ENCODE measurements at regions not wholly inside any gene's neighbourhood (a gene's known extent, or its start where the extent isn't known, plus 50 kb on each side); places are given as distances from the start of the nearest gene placed in this dataset.

- no peak for DNase-seq (ENCODE audit: low read depth, low spot score)
- no peak overlapping the region for H3K27ac ChIP-seq
Observed at GRCh38 chr1:166221316-166221715, 54.5 kb upstream of the FAM78B start.

GRCh38 chr1:166233750-166234366 is 67.1 kb upstream of the FAM78B start:
- no peak for DNase-seq (ENCODE audit: low read depth, low spot score)
- H3K27ac ChIP-seq: no peak overlapping the region

GRCh38 chr1:166235728-166236127 is 68.9 kb upstream of the FAM78B start:
- no peak overlapping the region for H3K27ac ChIP-seq
- no peak for DNase-seq (ENCODE audit: low read depth, low spot score)

- no peak for DNase-seq (ENCODE audit: low read depth, low spot score)
- no peak overlapping the region for H3K27ac ChIP-seq
Observed at GRCh38 chr1:166237675-166238074, 70.9 kb upstream of the FAM78B start.

- DNase-seq (ENCODE audit: low read depth, low spot score): no peak
- no peak overlapping the region for H3K27ac ChIP-seq
Observed at GRCh38 chr1:166253076-166253779, 86.4 kb upstream of the FAM78B start.

- H3K27ac ChIP-seq: no peak overlapping the region
- DNase-seq (ENCODE audit: low read depth, low spot score): no peak
Observed at GRCh38 chr1:166258017-166258416, 91.2 kb upstream of the FAM78B start.

GRCh38 chr1:166261511-166261910 is 94.7 kb upstream of the FAM78B start:
- no peak for DNase-seq (ENCODE audit: low read depth, low spot score)

GRCh38 chr1:166270476-166271150 is 103.8 kb upstream of the FAM78B start:
- no peak for DNase-seq (ENCODE audit: low read depth, low spot score)
- no peak overlapping the region for H3K27ac ChIP-seq

More at GRCh38 chr1:166261511-166261910, 94.7 kb upstream of the FAM78B start:
- no peak overlapping the region for H3K27ac ChIP-seq

- no peak for DNase-seq (ENCODE audit: low read depth, low spot score)
- H3K27ac ChIP-seq: no peak overlapping the region
Observed at GRCh38 chr1:166271151-166271538, 104.3 kb upstream of the FAM78B start.

GRCh38 chr1:166272155-166272554 is 105.4 kb upstream of the FAM78B start:
- H3K27ac ChIP-seq: no peak overlapping the region
- no peak for DNase-seq (ENCODE audit: low read depth, low spot score)

GRCh38 chr1:166272851-166273250 is 106.0 kb upstream of the FAM78B start:
- no peak for DNase-seq (ENCODE audit: low read depth, low spot score)
- no peak overlapping the region for H3K27ac ChIP-seq

GRCh38 chr1:166273618-166274017 is 106.8 kb upstream of the FAM78B start:
- H3K27ac ChIP-seq: no peak overlapping the region
- no peak for DNase-seq (ENCODE audit: low read depth, low spot score)

- DNase-seq (ENCODE audit: low read depth, low spot score): no peak
- H3K27ac ChIP-seq: no peak overlapping the region
Observed at GRCh38 chr1:166282391-166283137, 115.8 kb upstream of the FAM78B start.

GRCh38 chr1:166283190-166283589 is 116.4 kb upstream of the FAM78B start:
- H3K27ac ChIP-seq: no peak overlapping the region

GRCh38 chr1:166283600-166283999 is 116.8 kb upstream of the FAM78B start:
- DNase-seq (ENCODE audit: low read depth, low spot score): no peak
- no peak overlapping the region for H3K27ac ChIP-seq

More at GRCh38 chr1:166283190-166283589, 116.4 kb upstream of the FAM78B start:
- no peak for DNase-seq (ENCODE audit: low read depth, low spot score)

GRCh38 chr1:166289309-166290050 is 122.7 kb upstream of the FAM78B start:
- H3K27ac ChIP-seq: no peak overlapping the region
- DNase-seq (ENCODE audit: low read depth, low spot score): no peak

GRCh38 chr1:166295656-166296055 is 128.9 kb upstream of the FAM78B start:
- H3K27ac ChIP-seq: no peak overlapping the region
- no peak for DNase-seq (ENCODE audit: low read depth, low spot score)

GRCh38 chr1:166297993-166298392 is 131.2 kb upstream of the FAM78B start:
- no peak overlapping the region for H3K27ac ChIP-seq
- DNase-seq (ENCODE audit: low read depth, low spot score): no peak

GRCh38 chr1:166300767-166301166 is 134.0 kb upstream of the FAM78B start:
- no peak for DNase-seq (ENCODE audit: low read depth, low spot score)
- no peak overlapping the region for H3K27ac ChIP-seq

Measured in epithelial cell of prostate (primary cell).